GM06990 (cell line): ENCODE measurements at regions not wholly inside any gene's neighbourhood (a gene's known extent, or its start where the extent isn't known, plus 50 kb on each side); places are given as distances from the start of the nearest gene placed in this dataset.

ENCODE experiments used
- DNase-seq: peaks from one replicate; pipeline ENCODE4 v3.0.0-alpha.2; 2011; ENCODE audit not compliant: insufficient read length; ENCODE audit errors: extremely low read depth
- H3K27me3 ChIP-seq: replicated peaks from 2 replicates; pipeline ENCODE4 v1.6.0; 2011; ENCODE audit warnings: low read length; ENCODE audit not compliant: control insufficient read depth, insufficient read depth
- H3K36me3 ChIP-seq: 2 replicates; pipeline ENCODE4 v1.5.1; 2011; ENCODE audit warnings: low read length; ENCODE audit not compliant: control insufficient read depth, insufficient read depth
- H3K4me3 ChIP-seq: replicated peaks from 2 replicates; pipeline ENCODE4 v1.5.1; 2011; ENCODE audit warnings: low read depth, mild to moderate bottlenecking, control low read depth, low read length
- CTCF ChIP-seq: IDR thresholded peaks from 2 replicates; pipeline ENCODE4 v1.5.1; 2011; ENCODE audit warnings: low read length, control low read depth, mild to moderate bottlenecking, inconsistent platforms; ENCODE audit not compliant: insufficient read depth, poor library complexity, severe bottlenecking

GRCh38 chr1:59100708-59101374 lies 196.1 kb upstream of the FGGY start:
- DNase-seq = no peak
- Histone ChIP-seq H3K4me3 (no peak overlapping the region), H3K36me3 (no peaks in the 10 kb centered on the region), H3K27me3 (no peaks in the 10 kb centered on the region)
- TF ChIP-seq CTCF = no peak

GRCh38 chr1:59101518-59101917 lies 195.4 kb upstream of the FGGY start:
- TF ChIP-seq CTCF = no peak
- Histone ChIP-seq H3K36me3 (no peaks in the 10 kb centered on the region), H3K4me3 (no peak overlapping the region), H3K27me3 (no peaks in the 10 kb centered on the region)
- no peak for DNase-seq

GRCh38 chr1:59103457-59103856 lies 193.4 kb upstream of the FGGY start:
- DNase-seq = no peak
- no peaks in the 10 kb centered on the region for H3K27me3 ChIP-seq
- TF ChIP-seq CTCF = no peak
- no peaks in the 10 kb centered on the region for H3K36me3 ChIP-seq
- H3K4me3 ChIP-seq = no peak overlapping the region

- no peak overlapping the region for H3K4me3 ChIP-seq
- TF ChIP-seq CTCF = no peak
- H3K36me3 ChIP-seq = no peaks in the 10 kb centered on the region
- H3K27me3 ChIP-seq = no peaks in the 10 kb centered on the region
- DNase-seq = no peak
Observed at GRCh38 chr1:59104191-59104760, 192.6 kb upstream of the FGGY start.

GRCh38 chr1:59105548-59106507 lies 191.1 kb upstream of the FGGY start:
- Histone ChIP-seq H3K4me3 (no peak overlapping the region), H3K27me3 (no peaks in the 10 kb centered on the region), H3K36me3 (no peaks in the 10 kb centered on the region)
- TF ChIP-seq CTCF = no peak
- no peak for DNase-seq
